Ramos (cell line): ENCODE measurements at regions not wholly inside any gene's neighbourhood (a gene's known extent, or its start where the extent isn't known, plus 50 kb on each side); places are given as distances from the start of the nearest gene placed in this dataset.

Experiments used
- in situ Hi-C: fragments of 300-500 bp; cut with MboI; formaldehyde crosslinking; loops from one replicate; pipeline ENCODE4 v1.14.3; 2022; ENCODE audit warnings: low sequenced_read_pairs; ENCODE audit not compliant: unreplicated experiment

DNA sequence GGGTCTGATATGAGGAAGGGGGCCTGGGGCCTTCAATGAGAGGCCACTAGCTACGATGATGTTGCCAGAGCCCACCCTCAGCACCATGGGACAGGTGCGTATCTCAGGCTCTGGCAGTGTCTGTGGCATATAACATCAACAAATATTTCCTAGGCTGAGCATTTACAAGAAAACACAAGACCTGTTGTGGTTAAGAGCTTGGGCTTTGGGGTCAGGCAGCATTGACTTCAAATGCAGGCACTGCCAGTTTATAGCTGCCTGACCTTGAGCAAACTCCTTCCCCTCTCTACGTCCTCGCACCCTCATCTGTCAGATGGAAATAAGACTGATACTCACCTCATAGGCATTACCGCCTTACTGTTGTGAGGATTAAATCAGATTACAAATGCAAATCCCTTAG is 156.0 kb downstream of the KATNAL1 start:
- in situ Hi-C loops = no loop called here

DNA sequence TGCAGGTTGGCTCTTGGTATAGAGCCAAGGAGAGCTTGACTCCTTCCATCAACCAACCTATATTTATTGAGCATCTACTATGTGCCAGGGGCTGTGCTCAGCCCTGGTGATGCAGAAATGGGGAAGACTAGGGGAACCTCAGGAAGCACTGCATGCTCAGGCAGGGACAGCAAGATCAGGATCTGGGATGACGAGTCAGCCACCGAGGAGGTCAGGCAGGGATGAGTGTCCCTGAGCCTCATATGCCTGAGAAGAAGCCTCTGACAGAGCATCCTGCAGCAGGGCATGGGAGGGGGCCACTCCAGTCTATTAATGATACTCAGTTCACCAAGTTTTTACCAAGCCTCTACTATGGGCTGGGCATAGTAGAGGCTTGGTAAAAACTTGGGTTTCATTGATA is 158.1 kb downstream of the KATNAL1 start:
- in situ Hi-C loops = loop anchor here (25.0 kb wide), 1 partner anchor 413 kb away; no protein-coding TSS in a partner anchor

DNA sequence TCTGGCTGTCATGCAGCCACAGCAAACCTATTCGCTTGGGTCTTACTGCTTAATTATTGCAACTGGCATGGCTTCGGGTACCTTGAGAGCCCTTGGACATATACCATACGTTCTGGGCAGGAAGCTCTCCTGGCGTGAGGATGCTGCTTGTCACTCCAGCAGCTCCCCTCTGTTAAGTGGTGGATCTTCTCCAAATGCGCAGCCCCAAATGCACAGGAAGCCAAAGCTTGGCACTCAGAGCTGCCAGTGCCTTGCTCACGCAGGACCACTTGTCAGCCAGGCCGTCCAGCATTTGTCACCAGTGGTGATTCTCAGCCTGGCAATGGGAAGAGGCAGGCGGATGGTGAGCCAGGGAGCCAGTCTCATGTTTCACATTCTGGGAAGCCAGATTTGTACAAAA is 158.6 kb downstream of the KATNAL1 start:
- in situ Hi-C loops = loop anchor here (25.0 kb wide), 1 partner anchor 414 kb away; no protein-coding TSS in a partner anchor

DNA sequence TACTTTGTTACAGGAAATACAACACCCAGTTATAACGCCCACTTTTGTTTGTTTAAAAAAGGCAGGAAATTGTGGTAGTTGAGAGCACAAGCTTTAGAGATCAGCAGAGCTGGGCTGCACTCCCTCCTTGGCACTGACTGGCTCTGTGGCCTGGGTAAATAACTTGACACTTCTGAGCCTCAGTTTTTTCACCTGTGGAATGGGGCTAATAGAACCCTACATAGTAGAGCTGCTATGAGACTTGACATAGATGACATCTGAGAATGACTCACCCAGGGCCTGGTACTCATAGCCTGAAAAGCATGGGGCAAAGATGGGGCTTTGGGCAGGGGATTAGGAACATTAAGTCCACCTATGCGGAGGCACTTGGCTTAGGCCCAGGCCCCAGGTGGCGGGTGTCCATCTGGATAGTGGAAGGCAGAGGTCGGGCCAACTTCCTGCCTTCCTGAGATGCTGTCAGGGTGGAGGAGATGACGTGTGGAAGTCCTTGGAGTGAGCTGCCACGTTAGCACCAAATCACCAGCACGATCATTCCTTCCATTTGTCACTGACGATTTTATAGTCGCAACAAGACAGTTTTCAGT is 159.1 kb downstream of the KATNAL1 start:
- in situ Hi-C loops = loop anchor here (25.0 kb wide), 1 partner anchor 414 kb away; no protein-coding TSS in a partner anchor

GRCh38 chr13:30147421-30147820 is 159.9 kb downstream of the KATNAL1 start:
- in situ Hi-C loops = loop anchor here (25.0 kb wide), 1 partner anchor 415 kb away; no protein-coding TSS in a partner anchor

- in situ Hi-C loops = loop anchor here (25.0 kb wide), 1 partner anchor 415 kb away; no protein-coding TSS in a partner anchor
These were observed 160.3 kb downstream of the KATNAL1 start for GRCh38 chr13:30147015-30147414.

GRCh38 chr13:30145709-30146367 is 161.5 kb downstream of the KATNAL1 start:
- in situ Hi-C loops = loop anchor here (25.0 kb wide), 1 partner anchor 416 kb away; no protein-coding TSS in a partner anchor

- in situ Hi-C loops = loop anchor here (25.0 kb wide), 1 partner anchor 418 kb away; no protein-coding TSS in a partner anchor
These were observed 163.5 kb downstream of the KATNAL1 start for GRCh38 chr13:30143666-30144400.

DNA sequence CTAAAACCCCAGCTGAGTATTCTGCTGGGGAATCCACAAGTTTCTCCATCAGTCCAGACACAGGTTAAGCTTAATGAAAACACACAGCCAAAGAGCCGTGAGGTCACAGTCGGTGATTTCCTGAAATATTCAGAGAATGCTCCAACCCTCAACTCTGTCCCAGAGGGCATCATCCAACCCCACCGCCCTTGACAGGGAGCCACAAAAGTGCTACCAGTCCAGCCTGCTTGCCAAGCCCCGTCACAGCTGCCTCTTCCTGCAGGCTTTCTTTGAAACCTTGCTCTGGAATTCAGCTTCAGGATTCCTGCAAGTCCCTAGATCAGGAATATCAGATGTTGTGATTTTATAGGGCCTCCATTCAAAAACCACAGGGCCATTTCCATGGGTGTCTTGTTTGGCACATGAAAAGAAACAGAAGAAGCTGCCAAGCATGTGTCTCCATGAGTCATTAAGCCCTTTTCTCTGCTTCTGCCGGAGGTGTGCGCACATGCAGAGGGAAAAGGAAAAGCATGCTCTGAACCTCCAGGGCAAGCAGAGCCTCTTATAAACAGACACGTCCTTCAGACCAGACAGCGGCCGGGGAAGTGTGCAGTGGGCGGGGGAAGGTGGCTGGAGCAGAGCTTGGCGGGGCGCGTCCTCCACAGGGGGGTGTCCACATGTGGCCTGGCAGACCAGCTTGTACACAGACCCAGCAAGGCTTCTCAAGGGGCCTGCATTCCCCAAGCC is 164.7 kb downstream of the KATNAL1 start:
- in situ Hi-C loops = loop anchor here (25.0 kb wide), 1 partner anchor 420 kb away; no protein-coding TSS in a partner anchor

- in situ Hi-C loops = loop anchor here (25.0 kb wide), 1 partner anchor 420 kb away; no protein-coding TSS in a partner anchor
These were observed 165.4 kb downstream of the KATNAL1 start for GRCh38 chr13:30141775-30142485.

GRCh38 chr13:30140973-30141372 is 166.4 kb downstream of the KATNAL1 start:
- in situ Hi-C loops = loop anchor here (25.0 kb wide), 1 partner anchor 421 kb away; no protein-coding TSS in a partner anchor

GRCh38 chr13:30138511-30138910 is 168.8 kb downstream of the KATNAL1 start:
- in situ Hi-C loops = loop anchor here (10.0 to 25.0 kb wide), 3 partner anchors 196 to 656 kb away; no protein-coding TSS in a partner anchor

DNA sequence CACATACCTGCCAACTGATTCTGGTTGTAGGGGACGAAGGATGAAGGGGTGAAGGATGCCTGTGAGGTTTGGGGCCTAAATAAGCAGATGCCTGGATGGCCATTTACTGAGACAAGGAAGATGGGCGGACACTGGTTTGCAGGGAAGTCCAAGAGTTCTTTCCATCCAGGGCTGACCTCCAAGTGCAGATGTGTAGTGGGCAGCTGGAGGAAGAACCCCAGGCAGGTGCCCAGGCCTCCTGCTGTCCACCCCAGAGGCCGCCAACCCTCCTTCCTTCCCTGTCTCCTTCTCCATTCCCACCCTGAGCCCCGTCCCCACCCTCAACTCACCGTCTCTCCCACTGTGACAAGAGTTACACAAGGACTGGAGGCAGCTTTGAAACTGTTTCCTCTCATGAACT is 171.5 kb downstream of the KATNAL1 start:
- in situ Hi-C loops = loop anchor here (10.0 to 25.0 kb wide), 3 partner anchors 199 to 659 kb away; no protein-coding TSS in a partner anchor

- in situ Hi-C loops = loop anchor here (10.0 to 25.0 kb wide), 3 partner anchors 199 to 659 kb away; no protein-coding TSS in a partner anchor
These were observed 172.0 kb downstream of the KATNAL1 start for GRCh38 chr13:30135351-30135750.

- in situ Hi-C loops = loop anchor here (10.0 to 25.0 kb wide), 3 partner anchors 200 to 660 kb away; no protein-coding TSS in a partner anchor
These were observed 172.8 kb downstream of the KATNAL1 start for GRCh38 chr13:30134578-30134977.

GRCh38 chr13:30133996-30134395 is 173.4 kb downstream of the KATNAL1 start:
- in situ Hi-C loops = loop anchor here (10.0 to 25.0 kb wide), 3 partner anchors 201 to 661 kb away; no protein-coding TSS in a partner anchor

DNA sequence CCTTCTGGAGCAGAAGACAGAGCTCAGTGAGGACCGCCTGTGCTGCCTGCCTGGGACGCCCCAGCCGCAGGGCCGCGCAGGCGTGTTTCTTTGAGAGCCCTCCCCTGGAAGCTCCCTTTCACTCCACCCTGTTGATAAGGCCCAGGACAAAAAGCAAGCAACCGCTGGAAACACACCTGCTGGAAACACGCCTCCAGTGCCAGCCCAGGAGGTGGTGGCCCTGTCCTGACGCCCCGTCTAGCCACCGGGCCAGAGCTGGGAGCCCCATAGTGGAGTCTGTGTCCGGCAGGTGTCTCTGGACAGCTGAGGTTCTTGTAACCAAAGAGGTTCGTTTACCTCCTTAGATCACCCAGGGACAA is 173.8 kb downstream of the KATNAL1 start:
- in situ Hi-C loops = loop anchor here (10.0 to 25.0 kb wide), 3 partner anchors 201 to 661 kb away; no protein-coding TSS in a partner anchor

GRCh38 chr13:30132623-30133553 is 174.5 kb downstream of the KATNAL1 start:
- in situ Hi-C loops = loop anchor here (10.0 to 25.0 kb wide), 3 partner anchors 202 to 662 kb away; no protein-coding TSS in a partner anchor
